ENCODE measurements at regions not wholly inside any gene's neighbourhood (a gene's known extent, or its start where the extent isn't known, plus 50 kb on each side); places are given as distances from the start of the nearest gene placed in this dataset.

- no peaks in the 10 kb centered on the region for H3K36me3 ChIP-seq (ENCODE audit: insufficient read depth)
- Mint-ChIP-seq H3K4me1 (no peaks in the 10 kb centered on the region), H3K27ac (no peak overlapping the region), H3K9me3 (peaks cover 25% of the 10 kb centered on the region), H3K36me3 (ENCODE audit: low read depth) (peaks cover 15% of the 10 kb centered on the region), H3K27me3 (ENCODE audit: insufficient read depth, low read depth, poor library complexity) (no peaks in the 10 kb centered on the region), H3K4me3 (no peak overlapping the region)
- H2AFZ ChIP-seq: no peak overlapping the region
- ATAC-seq (no peak), DNase-seq (ENCODE audit: low spot score) (no peak)
- H3K79me2 ChIP-seq (replicated peaks; ENCODE audit: insufficient read depth): no peaks in the 10 kb centered on the region
- H4K20me1 ChIP-seq (replicated peaks; ENCODE audit: insufficient read depth): no peaks in the 10 kb centered on the region
- H3K4me1 ChIP-seq (ENCODE audit: insufficient read depth): no peaks in the 10 kb centered on the region
- H3K4me2 ChIP-seq: no peak overlapping the region
- no peak overlapping the region for H3K27ac ChIP-seq (ENCODE audit: low read depth)
- no peaks in the 10 kb centered on the region for H3K27me3 ChIP-seq (ENCODE audit: insufficient read depth)
- TF ChIP-seq JUNB (IDR thresholded peaks at IDR 0.05; ENCODE audit: unreplicated experiment): no peak
- TF ChIP-seq CREB1 (CRISPR knock-in tag; IDR thresholded peaks at IDR 0.05; ENCODE audit: low read depth): no peak
- TF ChIP-seq POLR2AphosphoS5 (IDR thresholded peaks at IDR 0.05; ENCODE audit: low read depth): no peak
- no peak for TF ChIP-seq ZNF331 (CRISPR knock-in tag; IDR thresholded peaks at IDR 0.05; ENCODE audit: low read depth)
- TF ChIP-seq NANOG (IDR thresholded peaks at IDR 0.05; ENCODE audit: borderline replicate concordance): no peak
- TF ChIP-seq ETS1 (IDR thresholded peaks at IDR 0.05): no peak
- no peak for TF ChIP-seq ZNF462 (CRISPR knock-in tag; IDR thresholded peaks at IDR 0.05)
- H3F3A ChIP-seq (replicated peaks; ENCODE audit: low read depth): no peaks in the 10 kb centered on the region
- H3K9me2 ChIP-seq (ENCODE audit: insufficient read depth): peaks cover 3% of the 10 kb centered on the region; the same call in 1 of the 2 replicates
- H3K4me3 ChIP-seq: no peak overlapping the region
Observed at GRCh38 chr1:116299248-116299647, 73.8 kb upstream of the ATP1A1 start.
